Stimulated activated CD8-positive, alpha-beta memory T cell treated with anti-CD3 and anti-CD28 coated beads, Interleukin-15, amount 100 ng/mL, for 4 hours (primary cell): ENCODE measurements at regions not wholly inside any gene's neighbourhood (a gene's known extent, or its start where the extent isn't known, plus 50 kb on each side); places are given as distances from the start of the nearest gene placed in this dataset.

Experiments
- DNase-seq, 2 donors: peaks; one replicate each; pipeline ENCODE4 v3.0.0-alpha.2; 2020; ENCODE audit warnings: low read depth in 2 of 2

DNA sequence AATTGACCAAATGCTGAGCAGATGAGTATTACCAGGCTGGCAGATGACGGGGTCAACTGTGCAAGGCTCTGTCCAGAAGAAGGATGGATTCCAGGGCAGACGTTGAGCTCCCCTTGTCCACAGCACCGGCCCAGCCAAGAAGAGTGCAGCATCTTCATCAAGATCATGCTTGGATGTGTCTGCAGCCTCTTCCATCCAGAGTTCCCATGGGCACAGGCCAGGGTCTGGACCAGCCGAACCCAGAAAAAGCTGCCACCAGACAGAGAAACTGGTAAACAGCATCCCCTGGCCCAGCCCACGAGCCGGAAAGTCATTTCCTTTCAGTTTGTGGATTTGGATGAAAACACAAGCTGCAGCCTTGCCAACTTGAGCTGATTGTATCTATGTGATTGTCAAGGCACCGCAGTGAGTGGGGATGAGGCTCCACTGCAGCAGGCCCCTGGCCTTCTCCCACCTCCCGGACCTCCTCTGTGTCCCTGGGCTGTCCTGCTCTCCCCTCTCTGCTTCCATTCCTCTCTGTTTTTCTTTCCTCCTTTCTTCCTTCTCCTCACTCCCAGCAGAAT lies 321.8 kb downstream of the TCERG1L start:
- DNase-seq: no peak

DNA sequence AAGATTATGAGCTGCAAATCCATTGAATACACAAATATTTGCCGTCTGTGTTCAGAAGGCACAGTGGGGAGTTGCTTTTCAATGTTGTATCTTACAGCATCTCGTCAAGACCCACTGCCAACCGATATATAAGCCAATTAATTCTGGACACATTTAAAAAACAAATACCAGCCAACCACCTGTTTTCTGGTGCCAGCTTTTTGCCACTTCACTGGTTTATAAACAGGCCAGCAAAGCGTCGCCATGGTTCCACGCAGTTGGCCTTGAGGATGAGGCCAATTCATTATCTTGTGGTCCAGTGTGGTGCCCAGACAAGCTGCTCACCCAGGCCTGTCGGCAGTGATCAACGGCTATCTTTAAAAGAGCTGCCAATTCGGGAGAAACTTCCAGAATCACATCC lies 321.0 kb downstream of the TCERG1L start:
- no peak for DNase-seq

GRCh38 chr10:130992802-130993523 lies 318.6 kb downstream of the TCERG1L start:
- no peak for DNase-seq

DNA sequence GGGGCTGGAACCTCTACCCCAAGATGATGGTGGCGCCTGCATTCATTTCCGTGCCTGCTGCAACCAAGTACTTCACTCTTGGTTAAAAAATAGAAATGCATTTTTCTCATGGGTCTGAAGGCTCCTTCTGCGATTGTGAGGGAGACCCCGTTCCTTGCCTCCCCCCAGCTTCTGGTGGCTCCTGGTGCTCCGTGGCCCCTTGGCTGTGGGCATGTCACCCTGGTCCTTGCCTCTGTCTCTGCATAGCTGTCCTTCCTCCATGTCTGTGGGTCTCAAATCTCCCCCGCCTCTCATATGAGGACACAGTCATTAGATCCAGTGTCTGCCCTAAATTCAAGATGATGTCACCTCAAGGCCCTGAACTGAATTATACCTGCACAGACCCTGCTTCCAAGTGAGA lies 317.9 kb downstream of the TCERG1L start:
- no peak for DNase-seq

DNA sequence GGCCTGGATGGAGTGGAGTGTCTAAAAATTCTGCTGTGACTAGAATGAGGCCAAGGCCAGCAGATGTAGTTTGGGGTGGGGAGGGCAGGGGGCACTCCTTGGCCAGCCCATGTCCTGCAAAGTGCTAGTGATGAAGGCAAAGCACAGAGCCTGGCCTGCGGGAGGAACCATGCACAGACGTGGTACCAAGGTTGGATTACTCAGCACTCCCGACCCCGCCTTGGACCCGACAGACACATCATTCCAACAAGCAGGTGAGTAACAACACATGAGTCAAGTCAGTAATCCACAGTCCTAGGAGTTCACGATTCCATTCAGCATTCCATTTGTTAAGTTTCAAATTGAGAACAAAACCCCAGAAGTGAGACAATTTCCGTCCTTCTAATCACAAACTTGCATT lies 317.3 kb downstream of the TCERG1L start:
- DNase-seq: no peak

DNA sequence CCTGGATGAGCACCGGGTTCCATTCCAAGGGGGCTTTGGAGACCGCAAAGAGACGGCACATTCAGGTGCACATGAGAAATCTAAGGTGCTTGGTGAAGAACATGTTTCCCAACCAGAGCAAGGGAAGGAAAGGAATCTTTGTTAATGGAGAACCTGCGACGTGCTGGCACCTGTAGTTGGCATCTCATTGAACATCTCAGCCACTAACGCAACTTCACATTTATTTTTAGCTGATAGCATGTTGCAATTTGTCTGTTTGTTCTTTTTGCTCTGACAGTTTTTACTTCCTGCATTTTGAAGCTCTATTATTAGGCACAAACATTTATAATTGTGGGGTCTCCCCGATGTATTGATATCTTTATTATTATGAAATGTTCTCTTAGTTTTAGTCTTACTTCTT lies 316.7 kb downstream of the TCERG1L start:
- DNase-seq: no peak

DNA sequence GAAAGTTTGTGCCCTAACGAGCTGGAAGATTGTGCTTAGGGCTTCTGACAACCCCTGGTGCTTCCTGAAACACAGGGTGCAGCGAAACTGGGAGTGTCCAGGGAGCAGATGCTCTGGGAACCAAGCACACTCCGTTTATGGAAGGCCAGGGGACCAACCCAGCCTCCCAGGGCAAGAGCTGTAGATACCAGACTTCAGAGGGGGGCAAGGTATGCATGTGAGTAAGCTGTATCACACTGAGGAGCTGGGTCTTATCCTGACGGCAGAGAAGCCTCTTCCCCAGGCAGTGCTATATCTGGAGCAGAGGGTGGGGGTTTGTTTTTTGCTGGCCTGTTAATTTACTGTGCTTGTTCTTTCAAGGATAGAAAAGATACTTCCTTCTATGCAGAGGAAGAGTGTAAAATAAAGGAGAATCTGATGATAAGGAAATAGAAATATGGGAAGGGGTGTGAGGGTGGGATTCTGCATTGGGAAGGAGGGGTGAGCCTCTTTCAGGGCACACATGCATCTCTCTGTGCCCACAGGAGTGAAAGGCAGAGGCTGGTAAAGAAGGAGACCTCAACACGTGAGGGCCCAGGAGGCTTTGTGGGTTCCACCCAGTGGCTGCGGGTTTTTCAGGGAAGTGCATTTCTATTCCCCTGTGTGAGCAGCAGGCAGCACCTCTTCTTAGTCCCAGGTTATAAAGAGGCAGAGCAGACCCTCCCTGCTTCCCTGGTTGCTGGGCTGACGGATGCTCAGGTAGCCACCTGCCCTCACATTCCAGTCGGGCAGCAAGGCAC lies 314.1 kb downstream of the TCERG1L start:
- DNase-seq: no peak

GRCh38 chr10:130998046-130998435 lies 313.5 kb downstream of the TCERG1L start:
- DNase-seq: no peak

- no peak for DNase-seq
Observed at GRCh38 chr10:130998642-130999041, 312.9 kb downstream of the TCERG1L start.

DNA sequence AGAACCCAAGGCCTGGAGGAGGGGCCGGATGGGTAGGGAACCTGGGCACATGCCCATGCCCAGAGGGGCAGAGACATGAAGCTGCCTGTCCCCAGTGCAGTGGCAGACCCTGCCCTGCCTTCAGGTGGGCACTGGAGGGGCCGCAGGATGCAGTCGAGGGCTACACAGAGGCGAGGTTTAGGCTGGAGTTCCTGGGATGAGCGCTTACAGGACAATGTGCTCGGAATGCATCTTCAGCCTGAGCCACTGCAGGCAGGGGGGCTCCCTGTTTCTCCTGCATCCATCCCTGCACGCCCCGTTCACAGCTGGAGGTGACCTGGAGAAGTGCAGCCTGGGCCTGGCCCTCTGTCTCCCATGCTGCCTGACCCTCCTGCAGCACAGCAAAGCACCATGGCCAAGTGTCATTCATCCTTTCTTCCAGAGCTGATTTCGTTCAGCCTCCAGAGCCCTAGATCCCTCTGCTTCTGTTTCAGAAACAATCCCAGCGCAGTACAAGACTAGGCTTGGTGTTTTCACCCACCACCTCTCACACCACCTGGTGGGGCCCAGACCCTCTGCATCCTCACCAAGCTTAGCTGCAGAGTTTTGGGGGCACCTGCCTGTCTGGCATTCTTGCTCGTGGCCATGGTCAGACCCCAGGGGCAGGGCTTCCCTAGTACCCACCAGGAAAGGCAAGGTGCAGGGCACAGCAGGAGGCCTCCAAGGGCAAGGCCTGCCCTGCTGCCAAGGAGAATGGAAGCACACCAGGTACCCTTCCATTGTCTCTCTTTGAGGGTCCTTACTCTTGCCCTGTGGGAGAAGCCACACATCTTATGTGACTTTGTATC lies 311.9 kb downstream of the TCERG1L start:
- DNase-seq: no peak

GRCh38 chr10:131000244-131000643 lies 311.3 kb downstream of the TCERG1L start:
- DNase-seq: no peak

DNA sequence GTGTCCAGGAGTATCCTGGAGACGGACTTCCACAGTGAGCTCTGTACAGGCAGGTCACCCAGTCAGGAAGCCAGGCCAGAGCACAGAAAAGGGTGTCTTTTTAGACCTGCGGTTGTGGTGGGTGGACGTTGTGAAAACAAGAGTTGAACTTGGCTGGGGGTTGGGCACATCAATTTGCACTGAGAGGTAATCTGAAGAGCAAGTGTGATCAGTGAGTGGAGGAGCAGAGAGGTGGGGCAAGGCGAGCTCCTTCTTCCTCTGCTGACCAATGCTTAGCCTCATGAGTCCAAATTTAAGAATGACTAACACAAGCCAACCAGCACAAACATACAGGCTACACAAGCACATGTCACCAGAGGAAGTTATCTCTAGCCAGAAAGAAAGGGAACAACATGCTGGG lies 310.8 kb downstream of the TCERG1L start:
- DNase-seq: no peak

DNA sequence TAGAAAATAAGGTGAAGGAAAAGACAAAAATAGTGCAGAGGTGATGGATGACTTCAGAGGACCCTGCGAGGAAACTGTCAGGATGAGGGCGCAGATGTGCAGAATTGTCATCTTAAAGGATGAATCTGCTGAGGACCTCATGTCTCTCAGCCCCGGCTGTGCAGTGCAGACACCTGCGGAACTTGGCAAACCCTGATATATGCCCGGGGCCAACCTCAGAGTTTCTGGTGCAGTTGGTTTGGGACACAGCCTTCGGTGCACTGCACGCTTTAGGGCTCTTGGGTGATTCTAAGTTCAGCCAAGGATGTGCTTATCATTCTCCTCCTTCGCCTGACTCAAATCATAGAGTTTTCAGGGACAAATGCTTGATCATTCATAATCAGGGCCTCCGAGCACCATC lies 310.1 kb downstream of the TCERG1L start:
- no peak for DNase-seq

GRCh38 chr10:131002031-131002861 lies 309.3 kb downstream of the TCERG1L start:
- no peak for DNase-seq

DNA sequence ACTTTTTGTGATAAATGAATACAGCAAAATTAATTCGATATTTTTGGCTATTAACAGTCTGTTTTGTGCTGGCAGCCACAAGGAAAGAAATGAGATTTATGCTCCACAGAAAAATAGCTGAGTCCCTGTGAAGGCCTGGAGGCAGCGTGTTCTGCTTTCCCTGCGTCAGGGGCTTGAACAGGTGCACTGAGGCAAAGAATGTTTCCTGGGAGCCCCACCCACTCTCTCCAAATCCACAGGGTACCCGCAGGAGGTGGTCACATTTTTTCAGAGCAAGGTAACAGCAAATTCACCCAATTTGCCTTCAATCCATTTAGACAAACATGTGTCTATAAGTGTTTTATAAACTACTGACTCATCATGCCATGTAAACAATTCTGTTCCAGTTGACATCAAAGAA lies 308.1 kb downstream of the TCERG1L start:
- no peak for DNase-seq

DNA sequence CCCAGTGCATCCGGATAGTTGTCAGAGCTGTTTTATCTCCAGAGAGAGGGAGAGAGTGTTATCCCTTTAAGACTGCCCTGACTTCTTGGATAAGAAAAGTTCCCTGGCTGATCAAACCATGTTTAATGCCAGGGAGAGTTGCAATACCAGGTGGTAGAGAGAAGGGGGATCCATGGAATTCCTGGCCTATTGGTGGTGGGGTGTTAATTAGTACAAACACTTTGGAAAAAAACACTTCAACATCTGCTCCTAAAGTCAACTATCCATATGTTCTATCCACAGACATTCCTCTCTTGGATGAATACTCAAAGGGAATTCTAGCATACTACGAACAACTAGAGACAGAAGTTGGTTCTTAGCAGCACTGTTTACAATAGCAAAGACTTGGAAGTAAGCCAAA lies 307.2 kb downstream of the TCERG1L start:
- no peak for DNase-seq

DNA sequence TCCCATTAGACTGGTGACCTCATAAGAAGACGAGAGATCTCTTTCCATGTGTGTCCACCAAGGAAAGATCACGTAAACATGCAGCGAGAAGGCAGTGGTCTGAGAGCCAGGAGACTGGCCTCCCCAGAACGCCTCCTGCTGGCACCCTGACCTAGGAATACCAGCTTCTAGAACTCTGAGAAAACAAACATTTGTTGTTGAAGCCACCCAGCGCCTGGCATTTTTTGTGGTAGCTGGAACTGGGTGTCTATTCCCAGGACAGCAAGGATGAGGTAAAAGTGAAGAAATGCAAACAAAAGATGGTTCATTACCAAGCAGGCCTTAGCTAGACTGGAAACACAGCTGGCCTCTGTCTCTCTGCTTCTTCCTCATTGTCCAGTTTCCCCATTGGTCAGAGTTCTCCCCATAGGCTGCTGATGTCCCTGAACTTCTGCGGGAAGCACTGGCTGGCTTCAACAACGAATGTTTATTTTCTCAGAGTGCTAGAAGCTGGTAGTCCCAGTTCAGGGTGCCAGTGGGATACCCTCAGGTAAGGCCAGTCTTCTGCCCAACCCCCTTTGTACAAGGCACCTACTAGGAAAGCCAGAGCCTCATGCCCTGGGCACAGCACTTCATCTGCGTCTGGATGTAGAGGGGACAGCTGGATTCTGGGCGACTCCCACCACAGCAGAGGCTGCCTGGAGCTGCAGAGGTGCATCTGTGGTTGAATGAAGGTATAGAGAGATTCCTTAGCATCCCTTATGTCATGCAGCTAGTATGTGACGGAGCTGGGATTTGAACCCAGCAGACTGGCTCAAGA lies 304.9 kb downstream of the TCERG1L start:
- no peak for DNase-seq

- DNase-seq: no peak
Observed at GRCh38 chr10:131009791-131010190, 301.7 kb downstream of the TCERG1L start.

DNA sequence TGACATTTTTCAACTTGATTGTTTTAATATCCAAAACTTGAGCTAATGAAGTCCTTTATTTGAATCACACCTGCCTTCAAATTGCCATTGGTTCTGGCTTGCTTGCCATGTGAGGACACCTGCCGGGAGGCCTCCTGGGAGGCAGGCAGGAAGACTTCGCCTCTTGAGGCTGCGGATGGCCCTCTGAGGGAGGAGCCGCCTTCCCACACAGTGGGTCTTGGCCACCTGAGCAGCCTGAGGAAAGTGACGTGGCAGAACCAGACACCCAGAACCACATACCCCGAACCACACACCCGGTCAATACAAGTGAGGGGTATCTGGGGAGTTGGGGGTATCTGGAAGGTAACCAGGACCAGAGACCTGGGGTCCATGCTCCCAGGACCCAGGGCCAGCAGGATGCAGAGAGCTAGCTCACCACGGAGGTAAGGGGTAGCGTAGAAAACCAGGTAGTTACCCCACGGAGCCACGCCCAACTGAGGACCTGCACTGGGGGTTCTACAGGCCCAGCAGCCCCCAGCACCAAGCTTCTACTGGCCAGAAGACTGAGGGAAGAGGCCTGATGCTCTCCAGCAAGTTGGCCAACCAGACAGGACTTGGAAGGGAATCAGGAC lies 300.5 kb downstream of the TCERG1L start:
- no peak for DNase-seq
